Esophagus muscularis mucosa (tissue), 4 donors: ENCODE measurements at regions not wholly inside any gene's neighbourhood (a gene's known extent, or its start where the extent isn't known, plus 50 kb on each side); places are given as distances from the start of the nearest gene placed in this dataset.
A peak's percentile ranks its signal among the peaks of the same experiment; 100 is the strongest.

ENCODE experiments used
- DNase-seq: peaks from one replicate; pipeline ENCODE4 v3.0.0-alpha.2; 2017; ENCODE audit errors: extremely low spot score
- H3K27ac ChIP-seq, 4 donors: fragments of 200-600 bp; sonication (generic); replicated peaks in 1 of 4; 1 replicate in 3 of 4; 2 replicates in 1 of 4; pipeline ENCODE4 v1.5.1; 2016 to 2019; ENCODE audit warnings: mild to moderate bottlenecking in 1 of 4
- H3K27me3 ChIP-seq, 4 donors: fragments of 200-600 bp; sonication (generic); one replicate each; pipeline versions ENCODE4 v1.5.1 to v1.6.0; 2016 to 2019
- H3K36me3 ChIP-seq, 4 donors: fragments of 200-600 bp; sonication (generic); one replicate each; pipeline ENCODE4 v1.5.1; 2016 to 2019
- H3K4me1 ChIP-seq, 4 donors: fragments of 200-600 bp; sonication (generic); one replicate each; pipeline ENCODE4 v1.5.1; 2016 to 2019
- H3K4me3 ChIP-seq, 4 donors: fragments of 200-600 bp; sonication (generic); 1 replicate in 2 of 4; 2 replicates in 2 of 4; pipeline ENCODE4 v1.5.1; 2016 to 2019; ENCODE audit warnings: mild to moderate bottlenecking in 4 of 4, moderate library complexity in 1 of 4
- H3K9me3 ChIP-seq, 4 donors: fragments of 200-600 bp; sonication (generic); 1 replicate in 3 of 4; 2 replicates in 1 of 4; pipeline ENCODE4 v1.5.1; 2016 to 2019
- EP300 ChIP-seq: sonication (generic); formaldehyde crosslinking; IDR thresholded peaks from one replicate; pipeline ENCODE4 v1.6.1; 2017; ENCODE audit warnings: antibody characterized with exemption
- POLR2A ChIP-seq: fragments of 450-650 bp; IDR thresholded peaks from one replicate; pipeline ENCODE4 v1.6.1; 2017; ENCODE audit warnings: antibody characterized with exemption, moderate library complexity, mild to moderate bottlenecking, low read depth
- POLR2AphosphoS5 ChIP-seq, 2 donors: sonication (generic); formaldehyde crosslinking; IDR thresholded peaks; one replicate each; pipeline ENCODE4 v1.6.1; 2017; ENCODE audit warnings: antibody characterized with exemption in 2 of 2
- WGBS: methylation state at CpG from one replicate; pipeline ENCODE4 v1.1.5; 2018; 5-methylcytosine and 5-hydroxymethylcytosine counted together
- intact Hi-C: fragments of 100-400 bp; cut with DNase I; formaldehyde crosslinking; loops from one replicate; pipeline ENCODE4 v1.15.1; 2023
- TF ChIP-seq, protein P1 (sequence below), 3 experiments: fragments of 200-600 bp in 2 of 3; fragments of 450-650 bp in 1 of 3; sonication (generic) in 2 of 3; IDR thresholded peaks; one replicate each; pipeline ENCODE4 v1.5.1; 2017 to 2019; ENCODE audit warnings: antibody characterized with exemption in 3 of 3, mild to moderate bottlenecking in 2 of 3, moderate library complexity in 1 of 3

GRCh38 chr2:60067006-60067405 is 486.4 kb downstream of the BCL11A start:
- WGBS = 88% methylated on average over 3 of the region's 3 CpGs
- no peak for DNase-seq

GRCh38 chr2:60066096-60066839 is 487.2 kb downstream of the BCL11A start:
- Histone ChIP-seq H3K36me3 (no peaks in the 10 kb centered on the region), H3K27me3 (no peaks in the 10 kb centered on the region), H3K4me1 (no peaks in the 10 kb centered on the region), H3K27ac (no peak overlapping the region), H3K9me3 (no peaks in the 10 kb centered on the region), H3K4me3 (no peak overlapping the region)
- TF ChIP-seq, protein P1, sequence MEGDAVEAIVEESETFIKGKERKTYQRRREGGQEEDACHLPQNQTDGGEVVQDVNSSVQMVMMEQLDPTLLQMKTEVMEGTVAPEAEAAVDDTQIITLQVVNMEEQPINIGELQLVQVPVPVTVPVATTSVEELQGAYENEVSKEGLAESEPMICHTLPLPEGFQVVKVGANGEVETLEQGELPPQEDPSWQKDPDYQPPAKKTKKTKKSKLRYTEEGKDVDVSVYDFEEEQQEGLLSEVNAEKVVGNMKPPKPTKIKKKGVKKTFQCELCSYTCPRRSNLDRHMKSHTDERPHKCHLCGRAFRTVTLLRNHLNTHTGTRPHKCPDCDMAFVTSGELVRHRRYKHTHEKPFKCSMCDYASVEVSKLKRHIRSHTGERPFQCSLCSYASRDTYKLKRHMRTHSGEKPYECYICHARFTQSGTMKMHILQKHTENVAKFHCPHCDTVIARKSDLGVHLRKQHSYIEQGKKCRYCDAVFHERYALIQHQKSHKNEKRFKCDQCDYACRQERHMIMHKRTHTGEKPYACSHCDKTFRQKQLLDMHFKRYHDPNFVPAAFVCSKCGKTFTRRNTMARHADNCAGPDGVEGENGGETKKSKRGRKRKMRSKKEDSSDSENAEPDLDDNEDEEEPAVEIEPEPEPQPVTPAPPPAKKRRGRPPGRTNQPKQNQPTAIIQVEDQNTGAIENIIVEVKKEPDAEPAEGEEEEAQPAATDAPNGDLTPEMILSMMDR (IDR thresholded peaks at IDR 0.05) = no peak
- TF ChIP-seq POLR2AphosphoS5 (IDR thresholded peaks at IDR 0.05) = no peak
- TF ChIP-seq EP300 = no peak
- no peak for TF ChIP-seq POLR2A
- peak; percentile 66 for DNase-seq
- intact Hi-C loops = no loop called here
- 72% methylated on average over 6 of the region's 6 CpGs for WGBS

More at GRCh38 chr2:60067006-60067405, 486.4 kb downstream of the BCL11A start:
- H3K36me3 ChIP-seq = no peaks in the 10 kb centered on the region
- no peak overlapping the region for H3K27ac ChIP-seq
- TF ChIP-seq EP300 = no peak
- H3K4me1 ChIP-seq = no peaks in the 10 kb centered on the region
- H3K9me3 ChIP-seq = no peaks in the 10 kb centered on the region
- intact Hi-C loops = no loop called here
- H3K27me3 ChIP-seq = no peaks in the 10 kb centered on the region
- H3K4me3 ChIP-seq = no peak overlapping the region

- Histone ChIP-seq H3K9me3 (no peaks in the 10 kb centered on the region), H3K27ac (no peak overlapping the region), H3K27me3 (no peaks in the 10 kb centered on the region), H3K4me1 (no peaks in the 10 kb centered on the region), H3K36me3 (no peaks in the 10 kb centered on the region), H3K4me3 (no peak overlapping the region)
- 61% methylated on average over 5 of the region's 7 CpGs for WGBS
- DNase-seq = no peak
- no peak for TF ChIP-seq POLR2AphosphoS5 (IDR thresholded peaks at IDR 0.05)
- no peak for TF ChIP-seq EP300
- TF ChIP-seq, protein P1 (IDR thresholded peaks at IDR 0.05) = no peak
- TF ChIP-seq POLR2A = no peak
- intact Hi-C loops = no loop called here
These were observed 488.6 kb downstream of the BCL11A start for GRCh38 chr2:60064687-60065389.

- 80% methylated on average over 6 of the region's 6 CpGs for WGBS
- Histone ChIP-seq H3K4me1 (peaks cover 0 to 9% (median 0%) of the 10 kb centered on the region in 4 donors), H3K4me3 (no peak overlapping the region), H3K27ac (no peak overlapping the region), H3K9me3 (no peaks in the 10 kb centered on the region), H3K36me3 (no peaks in the 10 kb centered on the region), H3K27me3 (no peaks in the 10 kb centered on the region)
- DNase-seq = no peak
- TF ChIP-seq EP300 = no peak
- TF ChIP-seq POLR2A = no peak
- TF ChIP-seq POLR2AphosphoS5 (IDR thresholded peaks at IDR 0.05) = no peak
- TF ChIP-seq, protein P1 (IDR thresholded peaks at IDR 0.05) = no peak
- intact Hi-C loops = no loop called here
These were observed 494.7 kb downstream of the BCL11A start for GRCh38 chr2:60058781-60059180.

GRCh38 chr2:60054571-60055340 is 498.7 kb downstream of the BCL11A start:
- no peaks in the 10 kb centered on the region for H3K27me3 ChIP-seq
- WGBS = 42% methylated on average over 5 of the region's 6 CpGs
- H3K27ac ChIP-seq = no peak overlapping the region
- H3K36me3 ChIP-seq = no peaks in the 10 kb centered on the region
- no peaks in the 10 kb centered on the region for H3K9me3 ChIP-seq
- H3K4me3 ChIP-seq = no peak overlapping the region
- DNase-seq = no peak
- TF ChIP-seq, protein P1 (IDR thresholded peaks at IDR 0.05) = no peak
- no peak for TF ChIP-seq POLR2A
- no peak for TF ChIP-seq EP300
- no peak for TF ChIP-seq POLR2AphosphoS5 (IDR thresholded peaks at IDR 0.05)
- intact Hi-C loops = no loop called here
- peaks cover 0 to 9% (median 0%) of the 10 kb centered on the region in 4 donors for H3K4me1 ChIP-seq
